HG03175 (cell line): ENCODE measurements at regions not wholly inside any gene's neighbourhood (a gene's known extent, or its start where the extent isn't known, plus 50 kb on each side); places are given as distances from the start of the nearest gene placed in this dataset.

ENCODE experiments used
- ATAC-seq: cut with Tn5 transposase; IDR thresholded peaks from one replicate; pipeline ENCODE4 v1.9.1; 2021; ENCODE audit warnings: mild to moderate bottlenecking, moderate library complexity; ENCODE audit not compliant: unreplicated experiment

- ATAC-seq, result no peak
These were observed 130.6 kb downstream of the SMAD6 start for GRCh38 chr15:66832664-66833063.

GRCh38 chr15:66833371-66833770 is 131.3 kb downstream of the SMAD6 start:
- no peak for ATAC-seq

GRCh38 chr15:66833803-66834202 is 131.8 kb downstream of the SMAD6 start:
- ATAC-seq, result no peak

- no peak for ATAC-seq
These were observed 133.1 kb downstream of the SMAD6 start for GRCh38 chr15:66834881-66835878.

- no peak for ATAC-seq
These were observed 134.4 kb downstream of the SMAD6 start for GRCh38 chr15:66836231-66837030.

GRCh38 chr15:66838202-66838601 is 136.2 kb downstream of the SMAD6 start:
- no peak for ATAC-seq

- no peak for ATAC-seq
These were observed 136.7 kb downstream of the SMAD6 start for GRCh38 chr15:66838671-66839239.

GRCh38 chr15:66839506-66840112 is 137.6 kb downstream of the SMAD6 start:
- ATAC-seq, result no peak

- no peak for ATAC-seq
These were observed 138.8 kb downstream of the SMAD6 start for GRCh38 chr15:66840615-66841390.

GRCh38 chr15:66841953-66842681 is 140.1 kb downstream of the SMAD6 start:
- ATAC-seq, result no peak

GRCh38 chr15:66842710-66843441 is 140.8 kb downstream of the SMAD6 start:
- no peak for ATAC-seq

GRCh38 chr15:66843581-66843980 is 141.5 kb downstream of the SMAD6 start:
- ATAC-seq, result no peak

- ATAC-seq, result no peak
These were observed 142.2 kb downstream of the SMAD6 start for GRCh38 chr15:66844041-66844746.

GRCh38 chr15:66844747-66845145 is 142.7 kb downstream of the SMAD6 start:
- no peak for ATAC-seq

- ATAC-seq, result no peak
These were observed 143.3 kb downstream of the SMAD6 start for GRCh38 chr15:66845266-66845785.

GRCh38 chr15:66846031-66846430 is 144.0 kb downstream of the SMAD6 start:
- no peak for ATAC-seq

- no peak for ATAC-seq
These were observed 144.8 kb downstream of the SMAD6 start for GRCh38 chr15:66846811-66847210.

GRCh38 chr15:66847565-66847991 is 145.5 kb downstream of the SMAD6 start:
- ATAC-seq, result no peak
